IPS DF 6.9 (cell line): ENCODE measurements at regions not wholly inside any gene's neighbourhood (a gene's known extent, or its start where the extent isn't known, plus 50 kb on each side); places are given as distances from the start of the nearest gene placed in this dataset.
"Not testable (repeated sequence)": the region's sequence is repeated elsewhere in the genome, so short reads cannot be mapped to it uniquely, and the experiment has no call there.

Experiments
- DNase-seq: peaks from one replicate; pipeline ENCODE4 v3.0.0-alpha.2; 2013; ENCODE audit warnings: low read depth, low spot score
- H3K27ac ChIP-seq: one replicate; pipeline ENCODE4 v1.5.1; 2013; ENCODE audit warnings: low read length, control low read depth
- H3K27me3 ChIP-seq: 2 replicates; pipeline ENCODE4 v1.6.1; 2013; ENCODE audit warnings: mild to moderate bottlenecking, low read length; ENCODE audit not compliant: control insufficient read depth, insufficient read depth
- H3K36me3 ChIP-seq: 2 replicates; pipeline ENCODE4 v1.6.1; 2013; ENCODE audit warnings: low read length; ENCODE audit not compliant: control insufficient read depth, insufficient read depth
- H3K4me1 ChIP-seq: 2 replicates; pipeline ENCODE4 v1.6.1; 2013; ENCODE audit warnings: low read length; ENCODE audit not compliant: control insufficient read depth, insufficient read depth
- H3K4me3 ChIP-seq: 2 replicates; pipeline ENCODE4 v1.5.1; 2013; ENCODE audit warnings: mild to moderate bottlenecking, low read length
- H3K9me3 ChIP-seq: 2 replicates; pipeline ENCODE4 v1.6.1; 2013; ENCODE audit warnings: low read length, inconsistent platforms; ENCODE audit not compliant: control insufficient read depth, insufficient read depth
- WGBS: extraction: QIAGEN DNeasy Blood & Tissue Kit; methylation state at CpG from one replicate; pipeline ENCODE4 v1.1.7; 2013; ENCODE audit warnings: mixed read lengths, missing lambda C conversion rate; ENCODE audit not compliant: insufficient read length, insufficient coverage; 5-methylcytosine and 5-hydroxymethylcytosine counted together

GRCh38 chr9:29613773-29614172 lies 2040.5 kb upstream of the C9orf72 start:
- no peaks in the 10 kb centered on the region for H3K4me1 ChIP-seq
- no peak overlapping the region for H3K4me3 ChIP-seq
- no peaks in the 10 kb centered on the region for H3K27me3 ChIP-seq
- H3K9me3 ChIP-seq, result no peaks in the 10 kb centered on the region
- no CpG with 5 or more reads among the region's 1 CpG for WGBS
- H3K36me3 ChIP-seq, result no peaks in the 10 kb centered on the region
- no peak overlapping the region for H3K27ac ChIP-seq
- no peak for DNase-seq

- no peaks in the 10 kb centered on the region for H3K36me3 ChIP-seq
- H3K27me3 ChIP-seq, result no peaks in the 10 kb centered on the region
- no peaks in the 10 kb centered on the region for H3K9me3 ChIP-seq
- DNase-seq, result no peak
- H3K4me3 ChIP-seq, result no peak overlapping the region
- no peak overlapping the region for H3K27ac ChIP-seq
- no peaks in the 10 kb centered on the region for H3K4me1 ChIP-seq
- no CpG with 5 or more reads among the region's 2 CpGs for WGBS
These were observed 2043.6 kb upstream of the C9orf72 start for GRCh38 chr9:29616844-29617243.

GRCh38 chr9:29625292-29625731 lies 2052.0 kb upstream of the C9orf72 start:
- no peak for DNase-seq
- H3K9me3 ChIP-seq, result no peaks in the 10 kb centered on the region
- H3K4me3 ChIP-seq, result no peak overlapping the region
- H3K27ac ChIP-seq, result no peak overlapping the region
- no peaks in the 10 kb centered on the region for H3K36me3 ChIP-seq
- no CpG with 5 or more reads among the region's 2 CpGs for WGBS
- H3K27me3 ChIP-seq, result no peaks in the 10 kb centered on the region
- no peaks in the 10 kb centered on the region for H3K4me1 ChIP-seq

GRCh38 chr9:29625931-29626330 lies 2052.7 kb upstream of the C9orf72 start:
- DNase-seq, result no peak
- Histone ChIP-seq H3K4me3 (no peak overlapping the region), H3K36me3 (no peaks in the 10 kb centered on the region), H3K27me3 (no peaks in the 10 kb centered on the region), H3K4me1 (no peaks in the 10 kb centered on the region), H3K9me3 (no peaks in the 10 kb centered on the region), H3K27ac (no peak overlapping the region)
- no CpG with 5 or more reads among the region's 3 CpGs for WGBS

- H3K4me1 ChIP-seq, DNase-seq, H3K9me3 ChIP-seq, H3K36me3 ChIP-seq, H3K27ac ChIP-seq, H3K27me3 ChIP-seq, H3K4me3 ChIP-seq: not testable (repeated sequence)
- WGBS, result no CpG with 5 or more reads among the region's 1 CpG
These were observed 2055.6 kb upstream of the C9orf72 start for GRCh38 chr9:29628856-29629255.

- Histone ChIP-seq H3K4me3 (no peak overlapping the region), H3K9me3 (no peaks in the 10 kb centered on the region), H3K27ac (no peak overlapping the region), H3K4me1 (no peaks in the 10 kb centered on the region), H3K36me3 (no peaks in the 10 kb centered on the region), H3K27me3 (no peaks in the 10 kb centered on the region)
- WGBS, result no CpG with 5 or more reads among the region's 3 CpGs
- DNase-seq, result no peak
These were observed 2064.4 kb upstream of the C9orf72 start for GRCh38 chr9:29637471-29638237.

GRCh38 chr9:29640507-29640906 lies 2067.2 kb upstream of the C9orf72 start:
- DNase-seq, result no peak
- H3K9me3 ChIP-seq, result no peaks in the 10 kb centered on the region
- WGBS, result no CpG with 5 or more reads among the region's 2 CpGs
- H3K27me3 ChIP-seq, result no peaks in the 10 kb centered on the region
- no peaks in the 10 kb centered on the region for H3K36me3 ChIP-seq
- no peak overlapping the region for H3K4me3 ChIP-seq
- H3K27ac ChIP-seq, result no peak overlapping the region
- no peaks in the 10 kb centered on the region for H3K4me1 ChIP-seq

GRCh38 chr9:29644514-29644913 lies 2071.2 kb upstream of the C9orf72 start:
- H3K4me1 ChIP-seq, result no peaks in the 10 kb centered on the region
- H3K36me3 ChIP-seq, result no peaks in the 10 kb centered on the region
- H3K9me3 ChIP-seq, result no peaks in the 10 kb centered on the region
- no peaks in the 10 kb centered on the region for H3K27me3 ChIP-seq
- H3K4me3 ChIP-seq, result no peak overlapping the region
- no peak for DNase-seq
- H3K27ac ChIP-seq, result no peak overlapping the region

GRCh38 chr9:29647451-29647850 lies 2074.2 kb upstream of the C9orf72 start:
- Histone ChIP-seq H3K4me3 (no peak overlapping the region), H3K36me3 (no peaks in the 10 kb centered on the region), H3K4me1 (no peaks in the 10 kb centered on the region), H3K9me3 (no peaks in the 10 kb centered on the region), H3K27ac (no peak overlapping the region), H3K27me3 (no peaks in the 10 kb centered on the region)
- DNase-seq, result no peak

GRCh38 chr9:29648132-29648531 lies 2074.9 kb upstream of the C9orf72 start:
- Histone ChIP-seq H3K27ac (no peak overlapping the region), H3K27me3 (no peaks in the 10 kb centered on the region), H3K9me3 (no peaks in the 10 kb centered on the region), H3K36me3 (no peaks in the 10 kb centered on the region), H3K4me3 (no peak overlapping the region), H3K4me1 (no peaks in the 10 kb centered on the region)
- no peak for DNase-seq

GRCh38 chr9:29648601-29649000 lies 2075.3 kb upstream of the C9orf72 start:
- no peak for DNase-seq
- Histone ChIP-seq H3K4me1 (no peaks in the 10 kb centered on the region), H3K9me3 (no peaks in the 10 kb centered on the region), H3K27me3 (no peaks in the 10 kb centered on the region), H3K36me3 (no peaks in the 10 kb centered on the region), H3K4me3 (no peak overlapping the region), H3K27ac (no peak overlapping the region)
